ENCODE measurements at regions not wholly inside any gene's neighbourhood (a gene's known extent, or its start where the extent isn't known, plus 50 kb on each side); places are given as distances from the start of the nearest gene placed in this dataset.
"Not testable (repeated sequence)": the region's sequence is repeated elsewhere in the genome, so short reads cannot be mapped to it uniquely, and the experiment has no call there.

GRCh38 chr2:111316881-111317549 is 196.3 kb downstream of the BCL2L11 start:
- DNase-seq (ENCODE audit: low read depth), result peak; percentile 9

DNA sequence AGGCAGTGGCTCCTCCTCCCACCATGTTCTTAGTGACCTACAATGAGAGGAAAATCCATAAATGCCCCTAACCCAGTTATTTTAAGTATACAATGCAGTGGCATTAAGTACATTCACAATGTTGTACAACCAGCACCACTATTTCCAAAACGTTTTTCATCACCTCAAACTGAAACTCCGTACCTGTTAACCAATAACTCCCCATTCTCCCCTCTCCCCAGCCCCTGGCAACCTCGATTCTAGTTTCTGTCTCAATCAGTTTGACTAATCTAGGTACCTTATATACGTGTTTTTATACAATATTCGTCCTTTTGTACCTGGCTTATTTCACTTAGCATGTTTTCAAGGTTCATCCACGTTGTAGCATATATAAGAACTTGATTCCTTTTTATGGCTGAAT is 198.8 kb downstream of the BCL2L11 start:
- DNase-seq (ENCODE audit: low read depth), result not testable (repeated sequence)

- not testable (repeated sequence) for DNase-seq (ENCODE audit: low read depth)
Observed at GRCh38 chr2:111320264-111320663, 199.6 kb downstream of the BCL2L11 start.

- peak; percentile 95 for DNase-seq (ENCODE audit: low read depth)
Observed at GRCh38 chr2:111320965-111321364, 200.3 kb downstream of the BCL2L11 start.

DNA sequence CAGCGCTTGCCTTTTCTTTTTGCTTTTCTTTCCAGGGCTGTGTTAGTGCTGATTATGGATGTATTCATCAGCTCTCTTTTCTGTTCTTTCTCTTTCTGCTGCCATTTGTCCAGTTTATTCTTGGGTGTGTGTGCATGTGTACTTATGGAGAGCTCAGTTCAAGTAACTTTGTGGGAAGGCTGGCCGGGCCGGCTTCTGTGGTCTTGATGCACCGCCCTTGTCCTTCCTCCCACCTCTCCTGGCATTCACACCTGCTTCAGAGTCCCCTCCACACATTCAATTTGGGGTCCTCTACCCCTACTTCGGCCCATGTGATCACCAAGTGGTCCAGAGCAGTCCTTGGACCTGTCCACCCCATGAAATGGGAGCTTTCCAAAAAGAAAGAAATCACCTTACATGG is 202.7 kb downstream of the BCL2L11 start:
- not testable (repeated sequence) for DNase-seq (ENCODE audit: low read depth)

- not testable (repeated sequence) for DNase-seq (ENCODE audit: low read depth)
Observed at GRCh38 chr2:111327726-111328125, 207.0 kb downstream of the BCL2L11 start.

- DNase-seq (ENCODE audit: low read depth), result not testable (repeated sequence)
Observed at GRCh38 chr2:111329309-111329708, 208.6 kb downstream of the BCL2L11 start.

GRCh38 chr2:111331099-111331724 is 210.5 kb downstream of the BCL2L11 start:
- DNase-seq (ENCODE audit: low read depth), result not testable (repeated sequence)

DNA sequence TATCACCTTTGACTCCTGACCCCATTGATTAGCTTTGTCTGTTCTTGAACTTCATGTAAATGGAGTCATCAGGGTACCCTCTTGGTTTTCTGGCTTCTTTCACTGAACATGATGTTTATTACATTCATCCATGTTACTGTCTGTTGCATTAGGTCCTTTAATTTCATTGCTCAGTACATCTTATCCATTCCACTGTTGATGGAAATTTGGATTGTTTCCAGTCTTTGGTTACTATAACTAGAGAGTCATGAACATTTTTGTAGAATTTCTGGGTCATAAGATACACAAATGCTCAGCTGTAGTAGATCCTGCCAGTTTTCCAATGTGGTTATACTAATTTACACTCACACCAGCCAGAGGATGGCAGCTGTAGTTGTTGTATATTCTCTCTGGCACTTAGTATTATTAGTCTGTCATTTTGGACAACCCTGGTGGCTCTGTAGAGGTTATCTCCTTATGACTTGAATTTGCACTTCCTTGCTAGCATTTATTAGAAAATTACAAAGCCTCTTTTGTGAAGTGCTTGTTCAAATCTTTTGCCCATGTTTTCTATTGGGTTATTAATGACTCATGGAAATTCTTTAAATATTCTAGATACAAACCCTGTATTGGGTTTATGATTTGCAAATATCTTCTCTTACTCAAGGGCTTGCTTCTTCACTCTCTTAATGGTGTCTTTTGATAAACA is 214.7 kb downstream of the BCL2L11 start:
- not testable (repeated sequence) for DNase-seq (ENCODE audit: low read depth)

GRCh38 chr2:111338474-111338873 is 217.8 kb downstream of the BCL2L11 start:
- DNase-seq (ENCODE audit: low read depth), result not testable (repeated sequence)

DNA sequence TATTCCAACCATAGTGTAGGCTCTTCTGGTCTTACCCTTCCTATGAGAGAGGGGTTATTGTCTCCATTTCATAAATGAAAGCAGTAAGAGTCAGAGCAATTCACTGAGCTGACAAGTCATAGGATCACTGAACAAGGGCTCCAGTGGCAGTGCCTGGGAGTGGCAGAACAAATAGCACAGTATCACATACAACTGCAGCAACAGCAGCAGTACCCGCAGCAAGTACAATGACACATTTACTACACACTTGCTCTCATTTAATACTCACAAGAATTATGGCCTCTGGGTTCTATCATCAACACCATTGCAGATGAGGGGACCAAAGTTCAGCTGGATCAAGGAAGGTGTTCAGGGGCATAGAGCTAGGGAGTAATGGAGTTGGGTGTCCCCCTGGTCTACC is 218.8 kb downstream of the BCL2L11 start:
- DNase-seq (ENCODE audit: low read depth), result not testable (repeated sequence)

GRCh38 chr2:111344590-111344989 is 223.9 kb downstream of the BCL2L11 start:
- DNase-seq (ENCODE audit: low read depth), result not testable (repeated sequence)

DNA sequence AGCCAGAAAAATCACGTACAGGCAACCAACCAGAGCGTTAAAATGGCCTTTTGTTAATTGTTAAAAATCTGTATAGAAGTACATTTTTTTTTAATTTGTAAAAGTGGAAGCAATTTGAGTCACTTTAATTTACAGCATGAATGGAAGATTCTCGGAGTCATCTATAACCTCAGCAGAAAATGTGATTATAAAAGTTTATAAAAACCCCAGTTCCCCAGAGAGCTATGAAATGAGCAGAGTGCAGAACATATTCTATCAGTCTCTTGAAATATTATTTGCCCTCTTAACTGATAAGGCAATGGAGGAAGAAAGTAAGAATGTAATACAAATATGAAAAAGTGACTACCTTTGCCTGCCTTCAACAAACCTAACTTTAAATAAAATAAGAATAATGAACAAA is 224.7 kb downstream of the BCL2L11 start:
- not testable (repeated sequence) for DNase-seq (ENCODE audit: low read depth)

DNA sequence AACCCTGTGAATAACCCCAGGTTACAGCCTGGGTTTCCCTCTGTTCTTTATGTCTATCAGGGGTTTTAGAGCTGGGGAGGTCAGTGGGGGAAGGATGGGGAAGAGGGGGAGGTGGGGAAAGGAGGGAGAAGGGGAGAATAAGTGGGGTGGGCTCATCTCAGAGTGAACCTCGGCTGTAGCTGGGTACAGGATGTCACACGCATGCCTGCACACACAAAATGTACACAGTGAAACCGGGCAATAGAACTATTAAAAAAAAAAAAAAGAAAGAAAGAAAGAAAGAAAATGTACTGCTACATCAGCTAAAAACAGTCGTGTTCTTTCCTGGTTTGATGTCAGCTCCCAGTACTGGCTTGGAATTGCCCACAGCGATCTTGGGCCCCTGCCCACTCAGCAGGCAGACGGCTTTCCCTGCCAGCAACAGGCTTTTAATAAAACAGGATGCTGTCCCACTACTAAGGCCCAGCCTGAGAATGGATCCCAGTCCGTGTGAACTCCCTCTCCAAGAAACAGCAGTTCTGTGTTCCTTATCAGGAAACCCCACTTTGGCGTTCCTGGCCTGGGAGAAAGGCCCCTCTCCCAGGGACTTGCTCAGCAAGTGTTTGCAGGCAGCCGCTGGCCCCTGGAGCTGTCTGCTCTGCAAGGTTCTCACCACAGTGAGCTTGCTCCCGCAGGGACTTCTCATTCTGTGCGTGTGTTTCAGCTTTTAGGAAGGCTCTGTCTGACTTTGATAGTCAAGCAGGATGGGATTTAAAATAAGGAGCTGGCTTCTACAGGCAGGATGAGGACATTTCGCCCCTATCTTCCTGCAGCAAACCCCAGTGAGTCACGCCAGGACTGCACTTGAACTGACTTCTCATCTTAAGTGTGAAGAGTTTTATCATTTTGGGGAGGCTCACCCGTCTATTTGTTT is 225.6 kb downstream of the BCL2L11 start:
- peak; percentile 43 for DNase-seq (ENCODE audit: low read depth)

DNA sequence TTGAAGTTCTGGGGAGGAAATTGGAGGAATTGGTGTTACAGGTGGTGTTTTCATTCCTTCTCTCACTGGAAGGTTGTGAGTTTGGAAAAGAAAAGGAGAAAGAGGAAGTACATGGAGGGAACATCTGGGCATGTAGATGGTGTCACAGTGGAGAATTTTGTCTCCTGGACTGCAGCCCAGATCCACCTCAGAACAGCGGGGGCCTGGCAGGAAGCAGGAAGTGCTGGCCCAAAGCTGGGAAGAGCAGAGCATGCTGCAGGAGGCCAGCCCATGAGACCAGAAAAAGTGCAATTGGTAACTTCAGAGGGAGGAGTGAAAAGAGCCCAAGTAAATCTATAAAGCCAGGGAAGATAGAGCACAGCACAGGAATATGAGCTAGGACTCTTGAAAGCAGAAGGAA is 227.0 kb downstream of the BCL2L11 start:
- not testable (repeated sequence) for DNase-seq (ENCODE audit: low read depth)

DNA sequence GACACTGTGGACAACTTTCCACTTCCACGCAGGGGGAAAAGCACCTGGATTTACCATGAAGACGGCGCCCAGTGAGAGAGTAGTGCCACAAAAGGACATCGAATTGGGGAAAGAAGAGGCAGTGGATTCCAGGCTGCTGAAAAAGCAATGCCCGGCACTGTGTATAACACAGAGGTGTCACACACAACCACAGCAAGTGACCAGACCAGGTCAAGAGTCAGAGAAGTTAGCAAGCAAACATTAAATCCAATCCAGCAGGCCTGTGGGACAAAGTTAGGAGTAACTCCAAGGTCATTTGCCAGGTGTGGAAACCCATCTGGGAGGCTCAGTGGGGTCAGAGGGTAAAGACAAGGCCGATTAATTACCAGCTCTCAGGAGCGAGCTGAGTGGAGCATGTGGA is 227.6 kb downstream of the BCL2L11 start:
- DNase-seq (ENCODE audit: low read depth), result not testable (repeated sequence)

GRCh38 chr2:111355022-111355817 is 234.5 kb downstream of the BCL2L11 start:
- not testable (repeated sequence) for DNase-seq (ENCODE audit: low read depth)

GRCh38 chr2:111355823-111356511 is 235.3 kb downstream of the BCL2L11 start:
- not testable (repeated sequence) for DNase-seq (ENCODE audit: low read depth)

- DNase-seq (ENCODE audit: low read depth), result peak; percentile 40
Observed at GRCh38 chr2:111356512-111357031, 235.9 kb downstream of the BCL2L11 start.

All from M059J (cell line).